Trophoblast cell (in vitro differentiated cells and primary cell): ENCODE measurements at regions not wholly inside any gene's neighbourhood (a gene's known extent, or its start where the extent isn't known, plus 50 kb on each side); places are given as distances from the start of the nearest gene placed in this dataset.

ENCODE experiments used
- DNase-seq, 2 donors: peaks; one replicate each; pipeline ENCODE4 v3.0.0-alpha.2; 2016
- H2AFZ ChIP-seq: 2 replicates; pipeline ENCODE4 v1.6.1; 2013; ENCODE audit warnings: low read length, moderate library complexity, mild to moderate bottlenecking; ENCODE audit not compliant: insufficient read depth, poor library complexity
- H2AK5ac ChIP-seq: 2 replicates; pipeline ENCODE4 v1.6.1; 2013; ENCODE audit warnings: mild to moderate bottlenecking, low read length
- H2BK120ac ChIP-seq: 2 replicates; pipeline ENCODE4 v1.6.1; 2013; ENCODE audit warnings: low read length, mild to moderate bottlenecking, moderate library complexity; ENCODE audit not compliant: insufficient read depth, poor library complexity
- H2BK12ac ChIP-seq: 2 replicates; pipeline ENCODE4 v1.6.1; 2013; ENCODE audit warnings: mild to moderate bottlenecking, low read length, moderate library complexity
- H2BK5ac ChIP-seq: 2 replicates; pipeline ENCODE4 v1.6.1; 2013; ENCODE audit warnings: low read length, low read depth, moderate library complexity, mild to moderate bottlenecking; ENCODE audit not compliant: poor library complexity
- H3K14ac ChIP-seq: 2 replicates; pipeline ENCODE4 v1.6.1; 2013; ENCODE audit warnings: mild to moderate bottlenecking, low read length
- H3K18ac ChIP-seq: 2 replicates; pipeline ENCODE4 v1.6.1; 2013; ENCODE audit warnings: mild to moderate bottlenecking, low read length
- H3K23ac ChIP-seq: 2 replicates; pipeline ENCODE4 v1.6.1; 2013; ENCODE audit warnings: low read length
- H3K27ac ChIP-seq: 2 replicates; pipeline ENCODE4 v1.5.1; 2013; ENCODE audit warnings: low read depth, mild to moderate bottlenecking, inconsistent platforms, low read length, moderate library complexity
- H3K27me3 ChIP-seq: 2 replicates; pipeline ENCODE4 v1.6.1; 2013; ENCODE audit warnings: inconsistent platforms, mild to moderate bottlenecking, low read length, moderate library complexity; ENCODE audit not compliant: insufficient read depth
- H3K36me3 ChIP-seq, 2 experiments: 1 replicate in 1 of 2; 2 replicates in 1 of 2; pipeline ENCODE4 v1.6.1; 2013; ENCODE audit warnings: low read length in 2 of 2, mild to moderate bottlenecking in 2 of 2, moderate library complexity in 1 of 2; ENCODE audit not compliant: insufficient read depth in 2 of 2, control insufficient read depth in 1 of 2
- H3K4ac ChIP-seq: 2 replicates; pipeline ENCODE4 v1.6.1; 2013; ENCODE audit warnings: low read depth, mild to moderate bottlenecking, low read length, moderate library complexity
- H3K4me1 ChIP-seq, 2 experiments: 1 replicate in 1 of 2; 2 replicates in 1 of 2; pipeline ENCODE4 v1.6.1; 2013; ENCODE audit warnings: low read length in 2 of 2, mild to moderate bottlenecking in 2 of 2, moderate library complexity in 1 of 2; ENCODE audit not compliant: insufficient read depth in 2 of 2, control insufficient read depth in 1 of 2
- H3K4me2 ChIP-seq: 2 replicates; pipeline ENCODE4 v1.6.1; 2013; ENCODE audit warnings: inconsistent platforms, mild to moderate bottlenecking, low read length, moderate library complexity
- H3K4me3 ChIP-seq: 2 replicates; pipeline ENCODE4 v1.5.1; 2013; ENCODE audit warnings: mild to moderate bottlenecking, low read depth, low read length, inconsistent platforms
- H3K79me1 ChIP-seq: one replicate; pipeline ENCODE4 v1.6.1; 2013; ENCODE audit warnings: low read length
- H3K79me2 ChIP-seq: 2 replicates; pipeline ENCODE4 v1.6.1; 2013; ENCODE audit warnings: low read length, mild to moderate bottlenecking; ENCODE audit not compliant: control insufficient read depth, insufficient read depth, poor library complexity
- H3K9ac ChIP-seq: 2 replicates; pipeline ENCODE4 v1.6.1; 2013; ENCODE audit warnings: mild to moderate bottlenecking, low read length
- H3K9me3 ChIP-seq: 2 replicates; pipeline ENCODE4 v1.6.1; 2013; ENCODE audit warnings: low read depth, mild to moderate bottlenecking, control low read depth, inconsistent platforms, low read length; ENCODE audit not compliant: insufficient read depth
- H4K12ac ChIP-seq: 2 replicates; pipeline ENCODE4 v1.6.1; 2013; ENCODE audit warnings: low read depth, mild to moderate bottlenecking, low read length, moderate library complexity
- H4K8ac ChIP-seq: 2 replicates; pipeline ENCODE4 v1.6.1; 2013; ENCODE audit warnings: low read depth, mild to moderate bottlenecking, low read length, moderate library complexity
- H4K91ac ChIP-seq: one replicate; pipeline ENCODE4 v1.6.1; 2013; ENCODE audit warnings: low read depth, mild to moderate bottlenecking, low read length, moderate library complexity
- WGBS: extraction: QIAGEN DNeasy Blood & Tissue Kit; methylation state at CpG from one replicate; pipeline ENCODE4 v1.1.7; 2013; ENCODE audit warnings: missing lambda C conversion rate; ENCODE audit not compliant: insufficient read length, insufficient coverage; ENCODE audit errors: extremely low coverage; 5-methylcytosine and 5-hydroxymethylcytosine counted together

GRCh38 chr10:65816536-65816935 is 1109.3 kb upstream of the LRRTM3 start:
- Histone ChIP-seq H3K23ac (no peak overlapping the region), H3K27ac (no peak overlapping the region), H3K4me2 (no peak overlapping the region), H4K8ac (no peak overlapping the region), H3K4me1 (no peaks in the 10 kb centered on the region), H3K79me2 (no peaks in the 10 kb centered on the region), H3K9ac (no peak overlapping the region), H2AK5ac (no peak overlapping the region), H3K14ac (no peak overlapping the region), H3K79me1 (no peaks in the 10 kb centered on the region), H3K36me3 (no peaks in the 10 kb centered on the region), H3K4ac (no peak overlapping the region), H4K12ac (no peak overlapping the region), H3K4me3 (no peak overlapping the region), H2BK120ac (no peak overlapping the region), H2BK5ac (no peak overlapping the region), H2AFZ (no peak overlapping the region), H3K18ac (no peak overlapping the region), H2BK12ac (no peak overlapping the region), H4K91ac (no peak overlapping the region), H3K27me3 (no peaks in the 10 kb centered on the region), H3K9me3 (no peaks in the 10 kb centered on the region)
- no CpG with 5 or more reads among the region's 1 CpG for WGBS
- no peak for DNase-seq

- no peak overlapping the region for H3K4me3 ChIP-seq
- no peak overlapping the region for H3K14ac ChIP-seq
- no peak overlapping the region for H4K91ac ChIP-seq
- H2AK5ac ChIP-seq, result no peak overlapping the region
- DNase-seq, result no peak
- H3K4ac ChIP-seq, result no peak overlapping the region
- no peaks in the 10 kb centered on the region for H3K79me2 ChIP-seq
- H4K12ac ChIP-seq, result no peak overlapping the region
- no peak overlapping the region for H3K18ac ChIP-seq
- H3K79me1 ChIP-seq, result no peaks in the 10 kb centered on the region
- no peak overlapping the region for H3K9ac ChIP-seq
- H2AFZ ChIP-seq, result no peak overlapping the region
- no peaks in the 10 kb centered on the region for H3K9me3 ChIP-seq
- no peak overlapping the region for H3K27ac ChIP-seq
- H3K4me1 ChIP-seq, result no peaks in the 10 kb centered on the region
- H3K27me3 ChIP-seq, result no peaks in the 10 kb centered on the region
- no peak overlapping the region for H2BK120ac ChIP-seq
- H3K36me3 ChIP-seq, result no peaks in the 10 kb centered on the region
- no peak overlapping the region for H2BK5ac ChIP-seq
- no peak overlapping the region for H3K4me2 ChIP-seq
- H3K23ac ChIP-seq, result no peak overlapping the region
- H4K8ac ChIP-seq, result no peak overlapping the region
- no CpG with 5 or more reads among the region's 3 CpGs for WGBS
- no peak overlapping the region for H2BK12ac ChIP-seq
These were observed 1106.8 kb upstream of the LRRTM3 start for GRCh38 chr10:65818990-65819389.

DNA sequence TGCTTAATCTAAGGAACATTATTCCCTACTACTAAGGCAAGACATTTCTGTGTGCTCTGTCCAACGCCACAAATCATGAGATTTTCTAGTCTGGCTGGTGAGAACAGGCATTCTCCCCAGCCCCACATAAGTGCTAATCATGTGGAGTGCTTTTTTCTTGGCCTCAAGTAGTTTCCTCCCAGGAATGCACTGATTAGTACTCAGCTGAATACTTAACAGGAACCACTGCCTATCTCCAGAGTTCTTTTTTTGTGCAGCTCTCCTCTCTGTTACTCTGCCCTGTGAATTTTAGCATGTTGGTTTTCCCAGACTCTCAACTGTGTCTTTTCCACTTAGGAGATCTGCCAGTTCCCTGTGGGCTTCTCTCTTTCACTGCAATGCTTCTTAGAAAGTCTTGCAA is 1098.5 kb upstream of the LRRTM3 start:
- Histone ChIP-seq H3K4me3 (no peak overlapping the region), H3K9me3 (peaks cover 2% of the 10 kb centered on the region), H3K36me3 (no peaks in the 10 kb centered on the region), H3K23ac (no peak overlapping the region), H3K14ac (no peak overlapping the region), H3K9ac (no peak overlapping the region), H3K27ac (no peak overlapping the region), H3K4me2 (no peak overlapping the region), H4K8ac (no peak overlapping the region), H4K12ac (no peak overlapping the region), H3K79me2 (no peaks in the 10 kb centered on the region), H3K18ac (no peak overlapping the region), H3K4me1 (no peaks in the 10 kb centered on the region), H3K27me3 (no peaks in the 10 kb centered on the region), H2BK120ac (no peak overlapping the region), H2BK12ac (no peak overlapping the region), H3K79me1 (no peaks in the 10 kb centered on the region), H2BK5ac (no peak overlapping the region), H3K4ac (no peak overlapping the region), H4K91ac (no peak overlapping the region), H2AFZ (no peak overlapping the region), H2AK5ac (no peak overlapping the region)
- no CpG with 5 or more reads among the region's 1 CpG for WGBS
- no peak for DNase-seq

- Histone ChIP-seq H3K18ac (no peak overlapping the region), H3K4me1 (no peaks in the 10 kb centered on the region), H3K4me3 (no peak overlapping the region), H3K23ac (no peak overlapping the region), H2BK12ac (no peak overlapping the region), H3K14ac (no peak overlapping the region), H3K4me2 (no peak overlapping the region), H2AK5ac (no peak overlapping the region), H3K27me3 (no peaks in the 10 kb centered on the region), H3K79me1 (no peaks in the 10 kb centered on the region), H4K8ac (no peak overlapping the region), H4K12ac (no peak overlapping the region), H3K79me2 (no peaks in the 10 kb centered on the region), H2AFZ (no peak overlapping the region), H2BK5ac (no peak overlapping the region), H3K9me3 (no peaks in the 10 kb centered on the region), H3K4ac (no peak overlapping the region), H4K91ac (no peak overlapping the region), H2BK120ac (no peak overlapping the region), H3K27ac (peak overlapping the region; percentile 39), H3K36me3 (no peaks in the 10 kb centered on the region), H3K9ac (no peak overlapping the region)
- DNase-seq, result no peak
These were observed 1087.0 kb upstream of the LRRTM3 start for GRCh38 chr10:65838811-65839210.

- H3K79me2 ChIP-seq, result no peaks in the 10 kb centered on the region
- no peak overlapping the region for H4K91ac ChIP-seq
- no CpG with 5 or more reads among the region's 3 CpGs for WGBS
These were observed 1082.6 kb upstream of the LRRTM3 start for GRCh38 chr10:65843203-65843602.

More at GRCh38 chr10:65843203-65843602, 1082.6 kb upstream of the LRRTM3 start:
- Histone ChIP-seq H3K9ac (no peak overlapping the region), H4K12ac (no peak overlapping the region), H2BK120ac (no peak overlapping the region), H2BK12ac (no peak overlapping the region), H3K4me3 (no peak overlapping the region), H3K23ac (no peak overlapping the region), H4K8ac (no peak overlapping the region), H3K36me3 (no peaks in the 10 kb centered on the region), H3K4ac (no peak overlapping the region), H3K9me3 (no peaks in the 10 kb centered on the region), H3K79me1 (no peaks in the 10 kb centered on the region), H3K27ac (no peak overlapping the region), H2AK5ac (no peak overlapping the region), H2AFZ (no peak overlapping the region), H3K4me1 (no peaks in the 10 kb centered on the region), H3K27me3 (no peaks in the 10 kb centered on the region), H3K18ac (no peak overlapping the region), H3K14ac (no peak overlapping the region), H2BK5ac (no peak overlapping the region), H3K4me2 (no peak overlapping the region)
- no peak for DNase-seq
